MCF 10A (cell line): ENCODE measurements at regions not wholly inside any gene's neighbourhood (a gene's known extent, or its start where the extent isn't known, plus 50 kb on each side); places are given as distances from the start of the nearest gene placed in this dataset.

Source experiments
- BruUV-seq: library from RNA; stranded (reverse); fragments of 400-500 nt; replicated peaks from 2 replicates; lab custom pipeline; 2021; lab: Mats Ljungman, UMichigan
- CTCF ChIA-PET: fragments of 300-600 bp; sonication (Branson Sonifier 250); formaldehyde crosslinking; extraction: SDS; loops from one replicate; lab custom pipeline; 2021; ENCODE audit warnings: antibody characterized with exemption, inconsistent platforms; lab: Yijun Ruan, JAX
- POLR2A ChIA-PET: fragments of 300-600, 350-650 bp; sonication (Branson Sonifier 250); formaldehyde crosslinking; extraction: SDS; loops from one replicate; lab custom pipeline; 2020; ENCODE audit warnings: antibody characterized with exemption, inconsistent platforms; lab: Yijun Ruan, JAX
- DNase-seq: peaks from one replicate; pipeline ENCODE4 v3.0.0-alpha.2; 2018; ENCODE audit not compliant: unreplicated experiment
- H3K27ac Mint-ChIP-seq: one replicate; pipeline ENCODE4 v1.8.0; 2022; ENCODE audit warnings: mild to moderate bottlenecking, low read depth, mixed read lengths; ENCODE audit not compliant: unreplicated experiment
- H3K27me3 Mint-ChIP-seq: one replicate; pipeline ENCODE4 v1.8.0; 2022; ENCODE audit warnings: mixed read lengths; ENCODE audit not compliant: insufficient read depth, unreplicated experiment
- H3K36me3 Mint-ChIP-seq: one replicate; pipeline ENCODE4 v1.8.0; 2022; ENCODE audit warnings: mild to moderate bottlenecking, moderate library complexity, mixed read lengths; ENCODE audit not compliant: insufficient read depth, unreplicated experiment
- H3K4me1 Mint-ChIP-seq: one replicate; pipeline ENCODE4 v1.8.0; 2022; ENCODE audit warnings: mixed read lengths; ENCODE audit not compliant: insufficient read depth, unreplicated experiment
- H3K4me3 Mint-ChIP-seq: one replicate; pipeline ENCODE4 v1.8.0; 2022; ENCODE audit warnings: mild to moderate bottlenecking, moderate library complexity, mixed read lengths; ENCODE audit not compliant: unreplicated experiment
- H3K9me3 Mint-ChIP-seq: one replicate; pipeline ENCODE4 v1.8.0; 2022; ENCODE audit warnings: mixed read lengths; ENCODE audit not compliant: unreplicated experiment
- intact Hi-C: fragments of 100-400 bp; cut with micrococcal nuclease; formaldehyde crosslinking; loops from 2 replicates; pipeline ENCODE4 v1.14.1; 2022
- TF ChIP-seq, protein P1 (sequence below): fragments of 200-600 bp; IDR thresholded peaks from one replicate; pipeline ENCODE4 v1.8.0; 2022; ENCODE audit warnings: antibody characterized with exemption, mild to moderate bottlenecking; ENCODE audit not compliant: unreplicated experiment

DNA sequence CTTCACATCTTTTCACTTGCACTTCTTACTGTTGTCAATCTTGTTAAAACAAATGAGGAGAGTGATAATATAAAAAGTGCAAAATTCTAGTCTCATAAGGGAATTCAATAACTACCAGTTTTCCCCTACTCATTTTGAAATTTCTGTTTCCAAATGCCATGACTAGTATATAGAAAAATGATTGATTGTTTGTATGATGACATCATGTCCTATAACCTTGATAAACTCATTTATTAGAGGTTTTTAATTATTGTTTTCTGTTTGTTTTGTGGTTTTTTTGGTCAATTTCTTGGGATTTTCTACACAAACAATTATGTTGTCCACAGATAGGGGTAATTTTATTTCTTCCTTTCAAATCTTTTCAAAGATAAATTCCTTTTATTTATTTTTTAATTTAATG lies 559.1 kb downstream of the TLL1 start:
- Mint-ChIP-seq H3K27me3 (no peaks in the 10 kb centered on the region), H3K9me3 (no peaks in the 10 kb centered on the region), H3K27ac (no peak overlapping the region), H3K4me1 (peaks cover 11% of the 10 kb centered on the region), H3K36me3 (no peaks in the 10 kb centered on the region), H3K4me3 (no peak overlapping the region)
- TF ChIP-seq, protein P1, sequence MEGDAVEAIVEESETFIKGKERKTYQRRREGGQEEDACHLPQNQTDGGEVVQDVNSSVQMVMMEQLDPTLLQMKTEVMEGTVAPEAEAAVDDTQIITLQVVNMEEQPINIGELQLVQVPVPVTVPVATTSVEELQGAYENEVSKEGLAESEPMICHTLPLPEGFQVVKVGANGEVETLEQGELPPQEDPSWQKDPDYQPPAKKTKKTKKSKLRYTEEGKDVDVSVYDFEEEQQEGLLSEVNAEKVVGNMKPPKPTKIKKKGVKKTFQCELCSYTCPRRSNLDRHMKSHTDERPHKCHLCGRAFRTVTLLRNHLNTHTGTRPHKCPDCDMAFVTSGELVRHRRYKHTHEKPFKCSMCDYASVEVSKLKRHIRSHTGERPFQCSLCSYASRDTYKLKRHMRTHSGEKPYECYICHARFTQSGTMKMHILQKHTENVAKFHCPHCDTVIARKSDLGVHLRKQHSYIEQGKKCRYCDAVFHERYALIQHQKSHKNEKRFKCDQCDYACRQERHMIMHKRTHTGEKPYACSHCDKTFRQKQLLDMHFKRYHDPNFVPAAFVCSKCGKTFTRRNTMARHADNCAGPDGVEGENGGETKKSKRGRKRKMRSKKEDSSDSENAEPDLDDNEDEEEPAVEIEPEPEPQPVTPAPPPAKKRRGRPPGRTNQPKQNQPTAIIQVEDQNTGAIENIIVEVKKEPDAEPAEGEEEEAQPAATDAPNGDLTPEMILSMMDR: no peak
- DNase-seq: no peak
- POLR2A ChIA-PET: no interaction called here
- BruUV-seq: no TSS peak
- CTCF ChIA-PET: no interaction called here
- intact Hi-C loops: no loop called here

DNA sequence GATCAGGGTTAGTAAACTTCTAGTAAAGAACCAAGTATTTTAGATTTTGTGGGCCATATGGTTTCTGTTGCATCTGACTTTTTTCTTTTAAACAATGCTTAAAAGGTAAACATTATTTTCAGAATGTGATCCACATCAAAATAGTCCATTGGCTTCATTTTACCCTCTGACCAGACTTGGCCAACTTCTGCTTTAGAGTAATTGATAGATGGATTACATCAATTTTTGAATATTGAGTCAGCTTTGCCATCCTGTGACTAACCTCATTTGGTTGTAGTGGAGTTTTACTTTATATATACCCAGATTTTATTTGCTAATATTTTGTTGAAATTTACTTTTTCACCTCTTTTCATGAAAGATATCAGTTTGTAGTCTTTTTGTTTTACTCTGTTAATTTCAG lies 559.8 kb downstream of the TLL1 start:
- BruUV-seq: no TSS peak
- POLR2A ChIA-PET: no interaction called here
- DNase-seq: no peak
- Mint-ChIP-seq H3K27me3 (no peaks in the 10 kb centered on the region), H3K9me3 (no peaks in the 10 kb centered on the region), H3K27ac (no peak overlapping the region), H3K36me3 (no peaks in the 10 kb centered on the region), H3K4me1 (peaks cover 11% of the 10 kb centered on the region), H3K4me3 (no peak overlapping the region)
- intact Hi-C loops: no loop called here
- CTCF ChIA-PET: no interaction called here
- TF ChIP-seq, protein P1: no peak

DNA sequence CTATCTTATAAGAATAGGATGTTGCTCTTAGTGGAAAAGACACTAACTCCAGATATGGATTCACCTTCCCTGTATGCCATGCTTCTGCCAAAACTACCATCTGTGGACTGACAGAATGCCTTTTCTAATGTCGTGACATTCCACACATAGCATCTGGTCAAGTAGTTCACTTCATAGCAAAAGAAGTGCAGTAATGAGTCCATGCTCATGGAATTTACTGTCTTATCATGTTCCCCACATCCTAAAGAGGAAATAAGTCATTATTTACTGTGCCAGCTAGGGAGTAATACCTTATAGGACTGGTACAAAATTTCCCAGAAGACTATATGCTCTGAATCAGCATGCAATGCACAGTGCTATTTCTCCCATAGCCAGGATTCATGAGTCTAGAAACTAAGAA lies 562.4 kb downstream of the TLL1 start:
- peak; percentile 41 for DNase-seq
- ChIA-PET CTCF (no interaction called here), POLR2A (interaction anchor here (0.5 kb wide), 1 partner anchor 117 kb away, joined by 3 read pairs; no protein-coding TSS in a partner anchor)
- Mint-ChIP-seq H3K9me3 (no peaks in the 10 kb centered on the region), H3K36me3 (no peaks in the 10 kb centered on the region), H3K27me3 (no peaks in the 10 kb centered on the region), H3K4me1 (peaks cover 11% of the 10 kb centered on the region), H3K27ac (peak overlapping the region; percentile 36), H3K4me3 (no peak overlapping the region)
- TF ChIP-seq, protein P1: no peak
- BruUV-seq: no TSS peak
- intact Hi-C loops: no loop called here

DNA sequence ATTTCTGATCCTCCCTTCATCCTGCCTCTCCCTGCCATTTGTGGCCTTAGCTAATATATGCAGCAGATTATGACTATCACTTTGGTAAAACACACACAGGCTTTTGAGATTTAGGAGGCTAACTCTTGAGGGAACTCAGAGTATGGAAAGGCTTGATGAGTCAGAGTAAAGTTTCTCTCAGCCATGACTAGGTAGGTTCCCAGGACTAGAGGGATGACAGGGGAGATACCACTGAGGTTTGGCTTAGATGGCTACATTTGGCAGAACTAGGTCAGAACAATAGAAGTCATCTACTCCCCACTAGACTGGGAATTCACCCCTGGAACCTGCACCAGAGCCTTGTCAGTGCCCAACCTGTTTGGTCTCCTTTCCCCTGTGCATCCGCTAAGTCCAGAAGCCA lies 585.7 kb downstream of the TLL1 start:
- Mint-ChIP-seq H3K4me1 (peaks cover 6% of the 10 kb centered on the region), H3K27me3 (no peaks in the 10 kb centered on the region), H3K27ac (no peak overlapping the region), H3K4me3 (no peak overlapping the region), H3K36me3 (peaks cover 7% of the 10 kb centered on the region), H3K9me3 (no peaks in the 10 kb centered on the region)
- TF ChIP-seq, protein P1: no peak
- POLR2A ChIA-PET: no interaction called here
- no TSS peak for BruUV-seq
- intact Hi-C loops: no loop called here
- CTCF ChIA-PET: no interaction called here
- DNase-seq: no peak
